H1 (cell line): ENCODE measurements at regions not wholly inside any gene's neighbourhood (a gene's known extent, or its start where the extent isn't known, plus 50 kb on each side); places are given as distances from the start of the nearest gene placed in this dataset.
"Not testable (repeated sequence)": the region's sequence is repeated elsewhere in the genome, so short reads cannot be mapped to it uniquely, and the experiment has no call there.

Experiments
- ASH2L ChIP-seq: fragments of 200-600, 300-600 bp; sonication (generic); IDR thresholded peaks from one replicate; pipeline ENCODE4 v1.7.1; 2017; ENCODE audit warnings: low read length
- CHD1 ChIP-seq: IDR thresholded peaks from 2 replicates; pipeline ENCODE4 v1.6.1; 2012; ENCODE audit warnings: low read depth, low read length, improper control_type of control experiment
- CTCF ChIP-seq, 3 experiments: IDR thresholded peaks; 1 replicate in 2 of 3; 2 replicates in 1 of 3; pipeline versions ENCODE4 v1.5.1 to v1.6.1; 2011; ENCODE audit warnings: low read length in 3 of 3, mild to moderate bottlenecking in 3 of 3, inconsistent platforms in 2 of 3, low read depth in 1 of 3, moderate library complexity in 1 of 3; ENCODE audit not compliant: insufficient read depth in 1 of 3; ENCODE audit errors: control extremely low read depth in 1 of 3
- EZH2 ChIP-seq: fragments of 200-600 bp; sonication (generic); IDR thresholded peaks from 2 replicates; pipeline ENCODE4 v1.7.1; 2012; ENCODE audit warnings: low read depth, mild to moderate bottlenecking, moderate library complexity, low read length, inconsistent platforms; ENCODE audit not compliant: severe bottlenecking
- POLR2AphosphoS5 ChIP-seq: IDR thresholded peaks from 2 replicates; pipeline ENCODE4 v1.6.1; 2011; ENCODE audit warnings: low read depth, low read length
- SP1 ChIP-seq: IDR thresholded peaks from 2 replicates; pipeline ENCODE4 v1.6.1; 2011; ENCODE audit warnings: low read depth, low read length

DNA sequence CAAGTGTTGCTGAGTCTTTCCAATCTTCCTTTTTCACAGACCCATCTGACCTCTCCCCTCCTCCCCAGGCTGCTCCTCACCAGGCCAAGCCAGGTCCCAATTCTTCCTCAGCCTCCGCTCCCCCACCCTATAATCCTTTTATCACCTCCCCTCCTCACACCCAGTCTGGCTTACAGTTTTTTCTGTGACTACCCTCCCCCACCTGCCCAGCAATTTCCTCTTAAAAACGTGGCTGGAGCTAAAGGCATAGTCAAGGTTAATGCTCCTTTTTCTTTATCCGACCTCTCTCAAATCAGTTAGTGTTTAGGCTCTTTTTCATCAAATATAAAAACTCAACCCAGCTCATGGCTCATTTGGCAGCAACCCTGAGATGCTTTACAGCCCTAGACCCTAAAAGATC, 270.9 kb downstream of the NUF2 start:
- not testable (repeated sequence) for TF ChIP-seq CTCF (IDR thresholded peaks at IDR 0.05; ENCODE audit: control extremely low read depth in 1 of 3, insufficient read depth in 1 of 3, low read depth in 1 of 3, low read length in 3 of 3); CHD1; ASH2L; SP1; POLR2AphosphoS5; EZH2
